EL (cell line): ENCODE measurements at regions not wholly inside any gene's neighbourhood (a gene's known extent, or its start where the extent isn't known, plus 50 kb on each side); places are given as distances from the start of the nearest gene placed in this dataset.
"Not testable (repeated sequence)": the region's sequence is repeated elsewhere in the genome, so short reads cannot be mapped to it uniquely, and the experiment has no call there.

Source experiments
- DNase-seq: peaks from one replicate; pipeline ENCODE4 v3.0.0-alpha.2; 2016

- no peak for DNase-seq
Observed at GRCh38 chr13:89401264-89401675, 1730.1 kb downstream of the SLITRK5 start.

GRCh38 chr13:89402211-89402610 lies 1731.0 kb downstream of the SLITRK5 start:
- no peak for DNase-seq

DNA sequence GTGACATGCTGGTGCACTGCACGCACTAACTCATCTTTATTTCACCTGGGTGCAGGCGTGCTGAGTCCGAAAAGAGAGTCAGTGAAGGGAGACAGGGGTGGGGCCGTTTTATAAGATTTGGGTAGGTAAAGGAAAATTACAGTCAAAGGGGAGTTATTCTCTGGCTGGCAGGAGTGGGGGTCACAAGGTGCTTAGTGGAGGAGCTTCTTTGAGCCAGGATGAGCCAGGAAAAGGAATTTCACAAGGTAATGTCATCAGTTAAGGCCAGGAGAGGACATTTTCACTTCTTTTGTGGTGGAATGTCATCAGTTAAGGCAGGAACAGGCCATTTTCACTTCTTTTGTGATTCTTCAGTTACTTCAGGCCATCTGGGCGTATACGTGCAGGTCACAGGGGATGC lies 1734.9 kb downstream of the SLITRK5 start:
- DNase-seq = not testable (repeated sequence)

- no peak for DNase-seq
Observed at GRCh38 chr13:89407357-89407756, 1736.2 kb downstream of the SLITRK5 start.

DNA sequence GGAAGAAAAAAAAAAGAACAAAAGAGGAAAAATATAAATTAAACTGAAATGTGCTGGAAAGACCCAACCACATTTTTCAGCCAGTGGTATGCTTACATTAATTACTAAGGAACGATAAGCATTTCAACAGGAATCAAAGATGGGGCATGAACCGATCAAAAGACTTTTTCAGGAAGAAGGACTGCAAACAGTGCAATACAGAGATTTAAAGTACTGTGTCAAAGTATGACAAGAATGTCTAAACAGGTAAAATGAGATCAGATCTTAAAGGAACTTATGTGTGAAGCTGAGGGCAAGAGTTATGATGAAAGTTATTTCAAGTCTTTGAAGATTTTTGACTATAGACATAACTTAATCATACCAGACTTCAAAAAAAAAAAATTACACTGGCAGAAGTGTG lies 1761.8 kb downstream of the SLITRK5 start:
- DNase-seq = no peak

GRCh38 chr13:89434624-89435023 lies 1763.5 kb downstream of the SLITRK5 start:
- DNase-seq = not testable (repeated sequence)

GRCh38 chr13:89454681-89455080 lies 1783.5 kb downstream of the SLITRK5 start:
- no peak for DNase-seq

DNA sequence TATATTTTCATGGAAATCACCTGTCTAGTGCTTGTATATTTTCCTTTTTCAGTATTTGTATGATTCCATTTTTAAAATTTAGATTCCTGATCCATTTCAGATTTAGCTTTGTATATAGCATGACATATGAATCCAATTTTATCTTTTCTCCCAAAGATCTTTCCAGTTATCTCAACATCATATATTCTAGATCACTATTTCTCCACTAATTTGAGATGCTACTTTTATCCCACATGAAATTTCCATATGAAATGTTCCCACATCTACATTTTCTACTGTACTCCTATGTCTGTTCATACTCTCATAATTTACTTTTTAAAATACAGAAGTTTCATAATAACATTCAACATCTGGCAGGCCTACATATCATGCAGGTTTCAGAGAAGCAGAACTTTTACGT lies 1784.1 kb downstream of the SLITRK5 start:
- no peak for DNase-seq

- DNase-seq = no peak
Observed at GRCh38 chr13:89455741-89456140, 1784.6 kb downstream of the SLITRK5 start.

GRCh38 chr13:89457977-89458376 lies 1786.8 kb downstream of the SLITRK5 start:
- no peak for DNase-seq

GRCh38 chr13:89458456-89458855 lies 1787.3 kb downstream of the SLITRK5 start:
- DNase-seq = no peak

DNA sequence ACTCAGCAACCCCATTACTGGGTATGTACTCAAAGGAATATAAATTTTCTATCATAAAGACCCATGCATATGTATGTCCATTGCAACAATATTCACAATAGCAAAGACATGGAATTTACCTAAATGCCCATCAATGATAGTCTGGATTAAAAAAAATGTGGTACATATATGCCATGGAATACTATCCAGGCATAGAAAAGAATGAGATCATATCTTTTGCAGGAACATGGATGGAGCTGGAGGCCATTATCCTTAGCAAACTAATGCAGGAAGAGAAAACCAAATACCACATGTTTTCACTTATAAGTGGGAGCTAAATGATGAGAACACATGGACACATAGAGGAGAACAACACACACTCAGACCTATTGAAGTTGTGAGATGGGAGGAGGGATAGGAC lies 1789.7 kb downstream of the SLITRK5 start:
- not testable (repeated sequence) for DNase-seq

- no peak for DNase-seq
Observed at GRCh38 chr13:89465366-89465765, 1794.2 kb downstream of the SLITRK5 start.

DNA sequence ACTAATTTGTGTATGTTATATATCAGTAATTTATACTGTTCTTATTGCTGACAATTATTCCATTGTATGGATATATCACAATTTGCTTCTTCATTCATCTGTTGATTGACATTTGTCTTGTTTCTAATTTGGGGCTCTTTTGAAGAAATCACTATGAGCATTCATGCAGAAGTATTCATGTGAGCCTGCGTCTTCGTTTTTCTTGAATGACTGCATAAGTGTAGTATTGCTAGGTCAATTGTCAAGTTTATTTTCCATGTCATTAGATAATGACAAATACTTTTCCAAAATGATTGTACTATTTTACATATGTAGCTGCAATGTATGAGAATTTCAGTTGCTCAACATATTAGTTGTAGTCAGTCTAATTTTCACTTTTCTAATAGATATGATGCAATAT lies 1796.9 kb downstream of the SLITRK5 start:
- no peak for DNase-seq

- no peak for DNase-seq
Observed at GRCh38 chr13:89470901-89471300, 1799.7 kb downstream of the SLITRK5 start.

GRCh38 chr13:89474432-89474831 lies 1803.3 kb downstream of the SLITRK5 start:
- DNase-seq = no peak

DNA sequence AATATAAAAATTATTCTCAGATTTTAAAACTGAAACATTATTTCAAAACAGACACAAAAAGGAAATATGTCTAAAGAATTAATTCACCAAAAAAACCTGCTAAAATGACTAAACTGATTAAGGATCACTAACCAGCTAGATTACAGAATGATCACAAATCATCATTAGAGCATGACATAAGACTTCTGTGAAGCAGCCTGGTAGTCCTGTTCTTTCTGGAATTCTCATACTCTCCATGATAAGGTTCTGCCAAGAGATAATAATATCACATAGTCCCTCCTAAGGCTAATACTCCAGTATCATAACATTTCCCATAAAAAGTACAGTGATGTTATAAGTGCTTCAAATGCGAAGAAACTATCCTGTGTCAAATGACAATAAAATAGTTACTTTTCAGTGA lies 1814.9 kb downstream of the SLITRK5 start:
- no peak for DNase-seq

DNA sequence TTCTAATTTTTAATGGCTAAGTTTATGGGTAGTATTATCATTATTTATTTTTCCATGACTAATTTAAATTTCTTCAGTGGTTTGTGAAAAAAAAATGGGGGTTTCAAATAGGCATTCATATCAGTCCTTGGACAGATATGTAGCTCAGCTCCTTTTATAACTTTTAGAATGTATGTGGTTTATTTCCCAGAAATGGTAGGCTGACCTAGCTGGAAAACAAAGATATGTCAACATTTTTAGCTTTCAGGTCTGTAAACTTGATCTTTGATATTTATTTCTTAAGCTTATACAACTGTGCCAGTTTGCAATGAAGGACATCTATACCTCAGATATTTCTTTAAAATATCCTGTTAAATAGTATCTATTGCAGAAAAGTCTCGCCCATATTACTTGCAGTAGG lies 1815.5 kb downstream of the SLITRK5 start:
- no peak for DNase-seq

GRCh38 chr13:89490661-89491060 lies 1819.5 kb downstream of the SLITRK5 start:
- no peak for DNase-seq

GRCh38 chr13:89496478-89496877 lies 1825.3 kb downstream of the SLITRK5 start:
- no peak for DNase-seq

- DNase-seq = no peak
Observed at GRCh38 chr13:89497658-89498057, 1826.5 kb downstream of the SLITRK5 start.

- no peak for DNase-seq
Observed at GRCh38 chr13:89502286-89502685, 1831.1 kb downstream of the SLITRK5 start.

DNA sequence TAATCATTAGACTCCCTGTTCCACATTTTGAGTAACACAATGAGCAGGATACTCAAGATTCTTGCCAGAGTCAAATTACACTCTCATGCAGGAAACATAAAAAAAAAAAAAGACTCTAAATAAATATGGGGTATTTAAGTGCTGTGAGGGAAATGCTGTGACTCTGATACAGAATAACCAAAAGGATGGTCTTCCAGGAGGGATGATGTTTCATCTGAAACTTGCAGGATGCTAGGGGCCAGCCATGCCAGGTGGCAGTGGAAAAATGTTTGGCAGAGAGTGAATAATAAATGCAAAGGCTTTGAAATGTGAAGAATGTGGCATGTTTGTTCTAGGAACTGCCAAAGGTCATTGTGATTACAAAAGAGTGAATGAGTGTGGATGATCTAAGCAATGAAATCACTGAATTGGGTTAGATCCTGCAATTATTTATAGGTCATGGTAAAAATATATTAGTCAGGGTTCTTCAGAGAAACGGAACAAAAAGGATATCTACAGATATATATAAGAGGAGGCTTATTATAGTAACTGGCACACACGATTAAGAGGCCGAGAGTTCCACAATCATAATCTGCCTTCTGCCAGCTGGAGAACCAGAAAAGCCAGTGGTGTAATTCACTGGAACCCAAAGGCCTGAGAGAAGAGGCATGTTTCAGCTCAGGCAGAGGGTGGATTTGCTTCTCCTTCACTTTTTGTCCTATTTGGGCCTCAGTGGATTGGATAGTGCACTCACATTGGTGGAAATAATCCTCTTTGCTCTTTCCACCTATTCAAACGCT lies 1832.8 kb upstream of the MIR17HG start:
- no peak for DNase-seq

DNA sequence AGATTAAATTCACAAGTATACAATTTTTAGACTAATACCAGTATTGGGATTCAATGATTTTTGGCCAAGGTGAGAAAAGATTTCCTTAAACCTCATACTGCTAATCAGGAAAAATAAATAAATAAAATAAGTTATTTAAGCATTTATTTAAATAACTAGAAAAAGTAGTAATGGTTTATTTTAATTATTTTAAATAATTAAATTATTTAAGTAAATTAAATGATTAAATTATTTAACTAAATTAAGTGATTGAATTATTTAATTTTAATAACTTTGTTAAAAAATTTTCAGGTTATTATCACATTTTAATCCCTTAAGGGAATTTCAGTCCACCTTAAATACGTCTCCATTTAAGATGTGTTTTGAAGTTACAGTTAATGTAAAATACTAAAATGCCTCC lies 1831.5 kb upstream of the MIR17HG start:
- no peak for DNase-seq
